ENCODE measurements at regions not wholly inside any gene's neighbourhood (a gene's known extent, or its start where the extent isn't known, plus 50 kb on each side); places are given as distances from the start of the nearest gene placed in this dataset.

GRCh38 chr19:30112171-30112570 is 170.1 kb downstream of the URI1 start:
- no peak for TF ChIP-seq POLR2A (IDR thresholded peaks at IDR 0.05)
- TF ChIP-seq, protein P1, sequence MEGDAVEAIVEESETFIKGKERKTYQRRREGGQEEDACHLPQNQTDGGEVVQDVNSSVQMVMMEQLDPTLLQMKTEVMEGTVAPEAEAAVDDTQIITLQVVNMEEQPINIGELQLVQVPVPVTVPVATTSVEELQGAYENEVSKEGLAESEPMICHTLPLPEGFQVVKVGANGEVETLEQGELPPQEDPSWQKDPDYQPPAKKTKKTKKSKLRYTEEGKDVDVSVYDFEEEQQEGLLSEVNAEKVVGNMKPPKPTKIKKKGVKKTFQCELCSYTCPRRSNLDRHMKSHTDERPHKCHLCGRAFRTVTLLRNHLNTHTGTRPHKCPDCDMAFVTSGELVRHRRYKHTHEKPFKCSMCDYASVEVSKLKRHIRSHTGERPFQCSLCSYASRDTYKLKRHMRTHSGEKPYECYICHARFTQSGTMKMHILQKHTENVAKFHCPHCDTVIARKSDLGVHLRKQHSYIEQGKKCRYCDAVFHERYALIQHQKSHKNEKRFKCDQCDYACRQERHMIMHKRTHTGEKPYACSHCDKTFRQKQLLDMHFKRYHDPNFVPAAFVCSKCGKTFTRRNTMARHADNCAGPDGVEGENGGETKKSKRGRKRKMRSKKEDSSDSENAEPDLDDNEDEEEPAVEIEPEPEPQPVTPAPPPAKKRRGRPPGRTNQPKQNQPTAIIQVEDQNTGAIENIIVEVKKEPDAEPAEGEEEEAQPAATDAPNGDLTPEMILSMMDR (IDR thresholded peaks at IDR 0.05): no peak

Data from gastroesophageal sphincter (tissue), 3 donors.